Esophagus mucosa (tissue), 1 donor: ENCODE measurements at regions not wholly inside any gene's neighbourhood (a gene's known extent, or its start where the extent isn't known, plus 50 kb on each side); places are given as distances from the start of the nearest gene placed in this dataset.

ENCODE experiments used
- ATAC-seq: fragments of 200-7000 bp; cut with Tn5 transposase; one replicate; pipeline ENCODE4 v1.9.1; 2020
- donor health status: DM: yes; HTN: yes; CAD: no.

DNA sequence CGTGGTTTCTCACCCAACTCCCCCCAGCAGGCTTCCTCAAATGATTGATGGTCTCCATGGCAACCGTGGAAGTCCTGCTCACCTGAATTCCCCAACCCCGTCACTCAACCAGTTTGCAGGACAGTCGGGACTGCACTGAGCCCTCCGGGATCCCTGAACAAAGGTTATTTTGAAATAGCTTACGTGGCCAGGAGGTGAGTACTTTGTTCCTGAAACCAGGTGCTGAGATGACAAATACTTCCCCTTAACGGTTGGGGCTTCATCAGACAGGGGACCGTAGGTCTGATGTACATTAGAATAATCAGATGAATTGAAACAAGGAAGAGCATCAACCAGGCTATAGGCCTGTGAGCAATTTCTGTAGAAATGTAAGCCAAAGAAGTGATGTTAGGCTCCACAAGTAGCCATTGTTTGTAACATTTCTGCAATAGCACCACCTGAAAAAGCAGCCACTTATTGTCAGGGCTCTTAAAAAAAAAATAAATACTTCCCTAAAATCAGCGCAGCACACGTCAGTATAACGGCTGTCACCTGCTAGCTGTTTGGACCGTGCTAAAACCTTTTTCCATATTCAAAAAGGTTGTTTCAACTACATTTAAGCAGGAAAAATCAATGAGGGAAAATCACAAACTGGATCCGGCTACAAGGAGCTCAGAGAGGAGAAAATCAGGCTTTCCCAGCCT is 206.4 kb upstream of the ID2 start:
- no peak for ATAC-seq

DNA sequence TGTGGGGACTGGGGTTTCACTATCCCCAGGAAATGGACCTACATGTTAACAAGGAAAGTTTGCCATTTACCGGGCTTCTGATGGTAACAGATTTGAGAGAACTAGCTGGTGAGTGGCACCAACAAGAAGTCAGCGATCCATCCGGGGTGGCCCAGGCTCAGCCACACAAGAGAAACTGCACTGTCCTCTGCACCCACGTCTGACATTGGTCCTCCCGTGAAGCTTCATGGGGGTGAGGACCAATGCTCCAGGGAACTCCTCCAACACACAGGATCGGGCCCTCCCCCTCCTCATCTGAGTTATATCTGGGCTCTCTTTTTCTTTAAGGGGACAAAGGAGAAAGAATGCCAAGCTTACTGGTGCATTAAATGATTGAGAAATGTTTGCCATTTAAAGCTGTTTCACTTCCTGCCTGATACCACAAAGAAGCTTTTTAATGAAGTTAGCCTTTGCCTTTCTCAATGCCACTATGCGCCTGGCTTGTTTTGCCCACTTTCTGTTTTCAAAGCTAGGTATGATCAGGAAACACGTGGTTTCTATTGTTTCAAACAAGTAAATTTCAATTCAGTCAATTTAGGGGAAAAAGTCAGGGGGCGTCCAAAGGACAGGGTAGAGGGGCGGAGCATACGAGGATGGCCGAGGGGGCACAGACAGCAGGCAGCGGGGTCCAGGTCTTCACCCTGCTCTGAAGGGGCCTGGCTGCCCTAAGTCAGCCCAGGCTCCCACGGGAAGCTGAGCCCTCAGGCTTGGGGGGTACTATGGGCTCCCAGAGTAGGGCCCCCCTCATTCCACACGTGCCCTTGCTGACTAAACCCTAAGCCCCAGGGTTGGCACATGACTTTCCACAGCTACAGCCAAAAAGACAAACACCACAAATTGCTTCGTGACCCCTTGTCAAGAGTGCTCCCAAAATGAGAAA is 204.0 kb upstream of the ID2 start:
- peak; percentile 35 for ATAC-seq

DNA sequence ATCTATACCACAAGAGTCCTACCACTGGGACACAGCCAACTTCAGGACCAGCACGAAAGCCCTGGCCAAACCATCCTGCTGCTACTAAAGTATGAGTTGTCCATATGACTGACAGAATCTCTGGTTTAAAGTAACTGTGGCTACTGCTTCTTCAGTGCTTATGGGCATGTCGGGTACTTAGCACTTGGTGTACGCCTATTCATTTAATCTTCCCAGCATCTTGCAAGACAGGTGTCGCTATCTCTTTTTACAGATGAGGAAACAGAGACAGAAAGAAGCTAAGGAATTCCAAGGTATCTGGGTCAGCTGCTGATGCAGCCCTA is 203.4 kb upstream of the ID2 start:
- ATAC-seq: no peak

DNA sequence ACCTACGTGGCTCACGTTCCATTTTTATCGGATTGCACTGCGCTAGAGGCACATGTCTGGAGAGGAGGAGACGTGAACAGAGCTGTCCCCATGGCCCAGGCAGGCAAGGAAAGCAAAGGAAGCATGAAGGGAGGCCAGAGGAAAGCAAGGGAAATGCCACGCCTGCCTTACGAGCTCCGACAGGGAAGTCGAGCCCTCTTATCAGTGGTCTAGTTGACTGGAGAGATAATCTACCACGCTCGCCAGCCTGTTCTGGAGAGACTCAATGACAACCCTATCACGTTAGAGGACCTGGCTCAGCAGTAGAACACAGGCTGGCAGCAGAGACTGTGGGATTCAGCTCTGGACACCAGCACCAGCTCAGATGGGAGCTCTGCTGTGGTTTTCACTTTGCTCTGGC is 202.6 kb upstream of the ID2 start:
- ATAC-seq: no peak

DNA sequence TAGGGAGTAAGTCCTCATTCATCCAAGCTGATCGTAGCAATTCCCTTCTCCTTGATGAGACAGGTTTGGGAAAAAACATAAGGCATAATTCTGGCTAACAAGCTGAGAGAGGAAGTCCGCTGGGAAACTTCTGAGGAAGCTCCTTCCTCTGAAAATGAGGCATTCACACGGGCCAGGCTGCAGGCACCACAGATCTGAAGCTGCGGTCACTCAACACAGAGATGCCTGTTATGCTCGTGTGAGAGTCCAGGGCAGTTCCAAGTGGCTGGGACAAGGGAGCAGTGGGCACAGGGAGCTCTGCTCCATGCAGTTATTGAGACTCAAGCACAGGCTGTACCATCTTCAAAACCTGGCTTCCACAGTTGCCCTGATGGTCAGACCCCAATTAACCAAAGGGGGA is 200.9 kb upstream of the ID2 start:
- no peak for ATAC-seq

DNA sequence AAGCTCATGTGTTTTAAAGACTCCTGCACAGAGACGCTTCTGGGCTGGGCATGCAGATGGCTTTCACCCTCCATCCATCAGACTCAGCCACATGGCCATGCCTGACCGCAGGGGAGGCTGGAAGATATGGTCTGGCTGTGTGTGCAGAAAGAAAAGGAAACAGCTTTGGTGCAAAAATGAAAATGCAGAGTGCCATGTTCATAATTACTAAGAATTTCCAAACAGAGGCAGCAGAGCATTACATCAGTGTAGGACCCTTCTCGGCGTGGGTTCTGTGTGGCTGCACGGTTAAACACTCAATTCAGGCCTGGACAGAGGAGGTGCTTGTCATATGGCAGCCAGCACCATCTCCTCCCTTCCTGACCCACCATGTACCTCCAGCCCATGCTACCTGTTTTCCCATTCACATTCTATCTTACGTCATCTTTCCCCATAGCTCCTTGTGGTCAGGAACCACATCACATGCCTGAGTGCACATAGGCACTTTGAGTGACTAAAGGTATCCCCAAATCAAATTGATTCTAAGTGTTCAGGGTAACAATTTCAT is 200.3 kb upstream of the ID2 start:
- ATAC-seq: no peak

DNA sequence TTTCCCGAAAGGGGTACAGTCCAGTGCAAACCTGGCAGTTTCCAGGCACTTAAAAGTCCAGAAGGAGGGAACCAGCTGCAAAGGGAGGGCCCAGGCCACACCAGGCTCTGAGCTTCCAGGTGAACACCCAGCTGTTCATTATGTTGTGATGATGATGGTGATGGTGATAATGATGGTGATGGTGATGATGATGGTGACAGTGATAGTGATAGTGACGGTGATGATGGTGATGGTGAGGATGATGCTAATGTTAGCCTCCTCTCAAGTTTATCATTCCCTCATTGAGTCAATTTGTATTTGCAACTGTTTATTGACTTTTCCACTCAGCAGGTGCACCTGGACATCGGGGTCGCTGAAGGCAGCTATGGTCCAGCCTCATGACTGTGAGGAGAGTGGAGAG is 199.4 kb upstream of the ID2 start:
- no peak for ATAC-seq

DNA sequence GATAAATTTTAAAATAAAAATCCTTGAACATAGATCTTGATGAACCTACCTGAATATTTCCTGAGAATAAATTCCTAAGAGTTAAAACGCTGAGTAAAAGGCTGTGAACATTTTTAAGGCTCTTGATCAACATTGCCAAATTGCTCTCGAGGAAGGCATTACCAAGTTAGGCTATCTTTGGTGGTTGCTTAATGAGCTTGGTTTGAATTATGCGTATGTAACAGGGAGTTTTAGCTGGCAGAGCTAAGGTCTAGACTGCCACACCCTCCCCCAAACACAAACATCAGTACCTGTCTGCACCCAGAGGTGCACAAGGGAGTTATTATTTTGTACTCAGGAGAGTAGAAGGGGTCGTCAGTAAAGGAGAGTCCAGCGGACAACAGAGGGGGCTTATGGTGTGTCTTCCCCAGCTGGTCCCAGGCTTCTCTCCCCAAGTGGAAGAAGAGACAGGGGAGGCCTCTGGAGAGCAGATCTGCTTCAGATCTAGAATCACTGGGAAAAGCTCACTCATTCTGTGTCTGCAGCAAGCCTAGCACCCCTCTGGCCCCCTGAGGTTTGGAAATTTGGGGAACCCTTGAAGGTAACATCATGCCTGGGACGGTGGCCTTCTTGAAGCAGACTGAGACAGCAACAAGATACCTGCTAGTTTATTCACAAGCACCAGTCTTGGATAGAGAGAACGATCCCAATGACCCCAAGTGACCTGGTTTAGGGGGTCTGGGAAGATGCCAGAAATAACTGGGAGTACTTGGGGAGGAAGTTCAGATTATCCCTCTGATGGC is 197.2 kb upstream of the ID2 start:
- no peak for ATAC-seq

DNA sequence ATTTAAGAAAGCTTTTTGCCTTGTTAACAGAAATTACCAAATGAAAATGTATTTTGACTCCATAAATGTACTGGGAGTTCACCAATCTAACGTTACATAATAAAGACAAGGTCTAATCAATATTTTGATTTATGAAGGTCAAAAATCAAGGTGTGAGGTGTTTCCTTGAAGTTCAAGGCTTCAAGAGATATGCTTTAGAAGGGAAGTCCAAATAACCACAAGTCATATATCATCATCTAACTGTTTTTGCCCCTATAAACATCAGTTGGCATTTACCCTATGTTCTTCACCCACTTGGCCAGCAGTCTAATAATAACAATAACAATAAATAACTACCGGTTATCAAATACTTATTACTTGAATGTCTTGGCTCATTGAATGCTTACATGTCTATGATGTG is 196.1 kb upstream of the ID2 start:
- no peak for ATAC-seq

DNA sequence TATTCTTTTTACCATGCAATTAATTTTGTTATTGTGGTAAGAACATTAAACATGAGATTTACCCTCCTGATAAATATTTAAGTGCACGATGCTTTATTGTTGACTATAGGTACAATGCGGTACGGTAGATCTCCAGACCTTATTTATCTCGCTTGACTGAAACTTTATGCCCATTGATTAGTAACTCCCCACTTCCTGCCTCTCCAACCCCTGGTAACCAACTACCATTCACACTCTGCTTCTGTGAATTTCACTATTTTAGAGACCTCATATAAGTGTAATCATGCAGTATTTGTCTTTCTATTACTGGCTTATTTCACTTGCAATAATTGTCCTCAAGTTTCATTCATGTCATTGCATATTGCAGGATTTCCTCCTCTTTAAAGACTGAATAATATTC is 195.7 kb upstream of the ID2 start:
- ATAC-seq: no peak

DNA sequence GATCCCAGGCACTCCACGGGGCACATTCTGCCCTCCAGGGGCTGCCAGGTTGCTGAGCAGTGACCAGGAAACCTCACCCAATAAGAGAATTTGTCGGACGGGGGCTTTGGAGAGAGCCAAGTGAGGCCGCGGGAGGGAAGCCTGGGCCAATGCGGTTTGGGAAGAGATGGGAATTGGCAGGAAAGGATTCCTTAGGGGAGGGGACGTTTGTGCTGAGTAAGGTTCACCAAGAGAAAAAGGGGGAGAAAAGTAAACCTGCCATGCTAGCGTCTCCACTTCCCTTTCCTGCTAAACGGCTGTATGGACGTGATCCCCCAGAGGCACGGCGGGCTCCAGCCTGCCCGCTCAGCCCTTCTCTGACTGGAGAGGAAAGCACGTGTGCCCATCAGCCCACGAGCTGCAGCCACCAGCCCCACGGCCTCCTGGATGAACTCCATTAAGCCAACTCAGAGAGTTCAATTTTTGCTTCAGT is 194.4 kb upstream of the ID2 start:
- ATAC-seq: peak; percentile 70

DNA sequence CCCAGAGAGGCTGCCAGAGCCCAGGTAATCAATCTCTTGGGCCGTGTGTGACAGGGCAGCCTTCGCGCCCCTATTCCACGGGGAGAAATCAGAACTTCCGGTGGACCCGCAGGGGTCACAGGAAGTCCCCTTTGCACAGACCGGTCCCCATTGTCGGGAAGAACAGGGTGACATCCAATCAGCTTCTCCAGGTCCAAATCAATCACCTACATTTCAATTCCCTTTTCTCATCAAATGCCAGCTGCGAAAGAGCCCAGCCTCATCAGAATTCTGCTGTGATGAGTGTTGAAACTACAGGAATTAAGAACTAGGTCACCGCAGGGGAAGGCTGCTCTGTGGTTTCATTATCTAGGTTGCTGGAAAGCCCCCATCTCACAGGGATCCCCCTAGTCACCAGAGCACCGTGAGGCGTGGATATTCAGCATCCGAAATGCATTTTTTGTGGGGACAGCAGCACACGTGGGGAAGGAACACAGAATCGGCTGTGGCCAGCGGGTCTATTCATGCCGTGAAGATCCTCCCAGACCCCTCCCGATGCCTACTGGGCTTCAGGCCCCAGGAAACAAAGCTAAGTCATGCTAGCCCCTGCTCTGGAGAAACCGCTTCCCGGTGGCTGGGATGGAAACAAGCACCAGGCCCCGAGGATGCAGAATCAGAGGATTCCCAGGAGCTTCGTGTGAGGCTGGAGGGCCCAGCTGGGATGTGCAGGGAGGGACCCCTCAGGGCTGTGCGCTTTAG is 193.7 kb upstream of the ID2 start:
- ATAC-seq: no peak

DNA sequence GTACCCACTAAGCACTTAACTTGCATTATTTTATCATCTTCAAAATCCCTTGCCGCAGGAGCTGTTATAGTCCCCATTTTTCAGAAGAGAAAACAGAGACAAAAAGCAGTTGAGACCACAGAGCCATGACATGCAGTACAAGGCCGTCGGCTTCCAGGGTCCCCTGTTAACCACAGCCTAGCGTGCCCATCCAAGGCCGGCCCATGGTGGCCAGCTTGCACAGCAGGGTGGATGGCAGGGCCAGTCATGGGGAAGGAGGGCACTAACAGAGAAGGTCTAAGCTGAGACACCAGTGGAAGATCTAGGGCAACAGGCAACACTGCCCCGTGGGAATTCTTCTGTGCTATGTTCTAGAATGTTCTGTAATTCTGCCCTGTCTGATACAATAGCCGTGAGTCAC is 192.6 kb upstream of the ID2 start:
- no peak for ATAC-seq

DNA sequence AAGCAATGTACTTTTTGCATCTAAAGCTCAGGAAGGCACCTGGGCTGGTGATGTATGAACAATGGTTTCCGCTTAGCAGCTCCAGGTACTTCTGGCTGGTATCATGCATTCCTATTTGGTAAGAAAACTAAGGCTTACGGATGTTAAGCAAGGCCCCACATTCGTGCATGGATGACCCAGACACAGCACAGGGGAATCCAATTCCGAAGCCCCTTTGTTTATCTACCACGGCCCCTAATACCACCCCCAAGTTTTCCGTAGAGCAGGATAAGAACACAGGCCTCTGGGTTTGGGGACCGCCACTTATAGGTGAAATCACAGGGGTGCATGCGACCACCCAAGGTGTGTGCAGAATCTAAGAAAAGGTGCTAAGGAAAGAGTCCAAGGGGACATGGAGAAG is 192.1 kb upstream of the ID2 start:
- ATAC-seq: no peak

DNA sequence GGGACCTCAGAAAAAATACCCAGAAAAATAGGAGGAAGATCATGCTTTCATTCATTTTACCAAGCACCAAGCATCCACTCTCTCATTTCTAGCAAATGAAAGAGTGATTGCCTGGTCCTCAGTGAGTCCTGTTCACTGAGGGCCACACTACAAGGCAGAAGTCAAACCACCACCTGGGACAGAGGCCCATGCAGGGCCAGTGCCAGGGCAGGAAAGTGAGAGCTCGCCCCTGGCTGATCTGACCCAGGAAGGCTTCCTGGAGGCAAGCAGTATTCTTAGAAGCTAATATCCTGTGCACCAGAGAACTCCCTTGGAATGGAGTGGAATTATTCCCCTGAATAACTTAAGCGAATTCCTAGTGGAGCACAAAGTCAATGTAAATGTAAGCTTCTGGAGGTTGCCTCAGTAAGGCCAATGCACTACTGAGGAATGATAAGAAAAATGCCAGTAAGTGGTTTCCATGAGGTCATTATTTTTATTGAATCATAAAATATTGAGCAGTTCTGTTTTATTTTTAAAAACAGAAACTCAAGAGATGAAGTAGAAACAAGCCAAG is 191.6 kb upstream of the ID2 start:
- no peak for ATAC-seq

DNA sequence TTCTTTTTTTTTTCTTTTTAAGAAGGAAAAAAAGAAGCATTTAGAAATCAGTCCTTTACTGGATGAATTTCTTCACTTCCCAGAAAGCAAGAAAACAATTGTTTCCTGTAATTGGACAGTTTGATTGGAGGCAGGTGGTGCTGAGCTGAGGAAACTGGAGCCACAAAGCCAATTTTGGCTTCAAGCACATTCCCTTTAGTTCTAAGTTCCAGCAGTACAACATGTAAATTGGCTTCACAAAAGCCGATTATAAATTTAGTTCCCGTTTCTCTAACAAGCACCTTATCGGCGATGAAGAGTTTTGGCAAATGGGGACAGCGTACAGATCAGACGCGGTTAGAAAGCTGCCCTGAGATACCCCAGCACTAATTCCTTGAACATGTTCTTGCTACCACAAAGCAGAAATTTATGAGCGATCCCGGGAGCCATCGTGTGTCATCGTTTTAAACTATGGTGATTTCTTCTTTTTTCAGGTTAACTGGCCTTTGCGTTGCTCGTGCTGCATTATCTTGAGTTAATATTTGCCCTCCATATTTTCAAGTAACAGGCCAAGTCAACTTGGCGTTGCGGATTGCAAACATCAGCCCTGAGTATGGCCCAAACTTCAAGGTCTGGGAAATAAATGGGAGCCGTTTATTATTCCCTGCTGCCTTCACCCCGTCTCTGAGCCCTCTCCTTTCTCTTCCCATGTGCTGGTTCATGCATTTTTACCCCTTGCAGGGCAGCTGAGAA is 190.4 kb upstream of the ID2 start:
- no peak for ATAC-seq

DNA sequence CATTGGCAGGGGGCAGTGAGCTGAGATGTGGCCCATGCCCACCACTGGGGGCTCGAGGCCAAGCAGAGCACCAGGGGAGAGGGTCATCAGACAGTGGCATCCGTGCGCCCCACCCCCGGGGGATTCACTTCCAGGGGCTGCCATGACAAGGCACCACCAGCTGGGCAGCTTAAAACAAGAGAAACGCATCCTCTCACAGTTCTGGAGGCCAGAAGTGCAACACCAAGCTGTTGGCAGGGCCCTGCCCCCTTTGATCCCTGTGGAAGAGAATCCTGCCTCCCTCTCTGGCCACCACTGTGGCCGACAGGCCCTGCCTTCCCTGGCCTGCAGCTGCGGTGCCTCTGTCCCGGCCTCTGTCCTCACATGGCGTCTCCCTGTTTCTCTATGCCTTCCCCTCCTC is 187.7 kb upstream of the ID2 start:
- no peak for ATAC-seq

DNA sequence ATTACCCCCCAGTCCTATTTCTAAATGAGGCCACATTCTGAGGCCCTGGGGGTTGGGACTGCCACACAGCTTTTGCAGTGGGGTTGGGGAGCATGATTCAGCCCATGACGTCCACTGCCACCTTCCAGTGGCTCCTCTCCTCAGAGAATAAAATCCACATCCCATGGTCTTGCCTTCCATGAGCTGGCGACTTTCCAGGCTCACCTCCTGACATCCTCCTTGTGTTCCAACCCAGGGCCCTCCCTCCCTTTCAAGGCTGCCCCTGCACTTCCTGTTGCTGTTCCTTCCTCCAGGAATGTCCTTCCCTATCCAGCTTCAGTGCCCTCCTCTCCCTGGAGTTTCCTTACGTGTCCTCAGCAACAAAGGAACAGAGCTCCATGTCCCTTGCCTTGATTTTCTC is 187.3 kb upstream of the ID2 start:
- no peak for ATAC-seq

DNA sequence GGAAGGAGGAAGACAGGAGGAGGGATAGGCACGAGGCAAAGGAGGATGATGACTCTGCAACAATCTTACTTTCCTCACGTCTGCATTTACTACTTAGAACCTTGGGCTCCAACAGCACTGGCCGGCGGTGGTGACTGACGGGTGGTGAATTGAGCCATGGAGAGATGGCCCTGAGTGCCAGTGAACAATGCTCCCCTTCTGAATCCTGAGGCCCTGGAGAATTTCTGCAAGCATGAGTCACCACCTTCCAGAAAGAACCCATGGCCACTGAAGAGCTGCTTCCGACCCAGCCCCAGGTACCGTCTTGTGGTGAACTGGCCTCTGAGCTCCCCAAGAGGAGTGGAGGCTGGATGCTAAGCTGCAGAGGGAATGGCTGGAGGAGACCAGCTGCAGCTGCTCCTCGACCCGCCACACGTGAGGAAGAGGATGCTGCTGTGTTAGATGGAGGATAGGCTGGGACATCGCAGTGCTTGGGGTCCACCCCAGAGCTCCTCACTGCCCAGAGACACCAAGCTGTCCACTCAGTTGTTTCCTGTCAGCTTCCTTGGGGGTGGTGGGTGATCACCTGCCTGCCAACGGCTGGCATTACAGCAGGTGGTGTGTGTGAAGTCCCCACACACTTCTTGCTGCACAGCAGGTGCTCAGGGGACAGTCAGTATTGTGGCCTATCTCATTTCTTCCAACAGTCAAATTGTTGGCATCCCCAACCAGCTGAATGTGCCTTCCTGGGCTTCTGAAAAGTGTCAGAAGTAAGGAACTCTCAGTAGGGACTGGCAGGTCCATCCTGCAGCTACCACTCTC is 186.5 kb upstream of the ID2 start:
- ATAC-seq: no peak

DNA sequence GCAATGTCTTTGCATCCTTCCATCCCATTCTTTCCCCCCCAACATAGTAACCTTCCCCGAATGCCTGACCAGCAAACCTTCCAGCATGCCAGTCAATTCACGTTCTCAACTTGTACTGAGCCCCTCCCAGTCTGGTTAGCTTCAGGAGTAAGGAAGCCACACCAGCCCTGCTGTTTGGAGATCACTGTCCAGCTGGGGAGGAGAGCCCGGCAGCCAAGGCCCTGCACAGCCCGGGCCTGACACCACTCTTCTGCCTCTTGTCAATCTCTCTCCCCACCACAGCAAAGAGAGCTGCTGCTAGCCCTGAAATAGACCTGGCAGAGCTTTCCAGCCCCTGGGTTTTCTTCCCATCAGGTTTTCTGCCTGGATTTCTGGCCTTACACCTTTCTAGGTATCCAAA is 185.8 kb upstream of the ID2 start:
- no peak for ATAC-seq

DNA sequence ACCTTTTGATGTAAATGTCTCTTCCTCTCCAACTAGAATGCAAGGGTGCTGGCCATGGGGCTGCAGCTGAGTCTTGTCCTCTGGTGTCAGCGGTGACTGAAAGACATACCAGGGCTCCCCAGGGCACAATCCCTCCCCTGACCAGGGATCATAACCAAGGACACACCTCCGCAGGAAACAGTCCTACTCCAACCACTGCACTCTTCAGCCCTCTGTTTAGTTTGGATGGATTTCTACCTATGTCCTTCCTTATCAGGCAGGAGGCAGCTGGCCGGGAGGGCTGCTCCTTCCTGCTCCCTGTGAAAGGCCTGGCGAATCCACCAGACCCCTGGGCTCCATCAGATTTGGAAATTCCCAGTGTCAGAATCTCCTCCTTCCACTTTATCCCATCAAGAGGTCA is 185.2 kb upstream of the ID2 start:
- no peak for ATAC-seq
